ENCODE measurements at regions not wholly inside any gene's neighbourhood (a gene's known extent, or its start where the extent isn't known, plus 50 kb on each side); places are given as distances from the start of the nearest gene placed in this dataset.

GRCh38 chr3:74415731-74416130 lies 198.7 kb downstream of the CNTN3 start:
- no peak for TF ChIP-seq CTCF (conservative IDR thresholded peaks at IDR 0.05)
- Mint-ChIP-seq H3K36me3 (ENCODE audit: low read depth) (no peaks in the 10 kb centered on the region), H3K4me1 (no peaks in the 10 kb centered on the region), H3K4me3 (no peak overlapping the region), H3K27ac (ENCODE audit: unreplicated experiment) (no peak overlapping the region), H3K27me3 (ENCODE audit: low read depth) (no peaks in the 10 kb centered on the region), H3K9me3 (no peaks in the 10 kb centered on the region)
- DNase-seq (ENCODE audit: low read depth, low spot score), result no peak

GRCh38 chr3:74413547-74414241 lies 200.8 kb downstream of the CNTN3 start:
- Mint-ChIP-seq H3K27me3 (ENCODE audit: low read depth) (no peaks in the 10 kb centered on the region), H3K4me3 (no peak overlapping the region), H3K9me3 (no peaks in the 10 kb centered on the region), H3K4me1 (no peaks in the 10 kb centered on the region), H3K27ac (ENCODE audit: unreplicated experiment) (no peak overlapping the region), H3K36me3 (ENCODE audit: low read depth) (no peaks in the 10 kb centered on the region)
- no peak for TF ChIP-seq CTCF (conservative IDR thresholded peaks at IDR 0.05)
- DNase-seq (ENCODE audit: low read depth, low spot score), result no peak

GRCh38 chr3:74410276-74410941 lies 204.1 kb downstream of the CNTN3 start:
- no peaks in the 10 kb centered on the region for H3K4me1 Mint-ChIP-seq
- TF ChIP-seq CTCF (conservative IDR thresholded peaks at IDR 0.05), result no peak
- H3K27ac Mint-ChIP-seq (ENCODE audit: unreplicated experiment), result no peak overlapping the region
- no peak for DNase-seq (ENCODE audit: low read depth, low spot score)
- H3K27me3 Mint-ChIP-seq (ENCODE audit: low read depth), result no peaks in the 10 kb centered on the region
- no peaks in the 10 kb centered on the region for H3K36me3 Mint-ChIP-seq (ENCODE audit: low read depth)
- H3K4me3 Mint-ChIP-seq, result no peak overlapping the region
- peaks cover 2% of the 10 kb centered on the region for H3K9me3 Mint-ChIP-seq

GRCh38 chr3:74409066-74409465 lies 205.4 kb downstream of the CNTN3 start:
- Mint-ChIP-seq H3K36me3 (ENCODE audit: low read depth) (no peaks in the 10 kb centered on the region), H3K4me1 (no peaks in the 10 kb centered on the region), H3K27ac (ENCODE audit: unreplicated experiment) (no peak overlapping the region), H3K4me3 (no peak overlapping the region), H3K9me3 (peaks cover 2% of the 10 kb centered on the region), H3K27me3 (ENCODE audit: low read depth) (no peaks in the 10 kb centered on the region)
- no peak for TF ChIP-seq CTCF (conservative IDR thresholded peaks at IDR 0.05)
- DNase-seq (ENCODE audit: low read depth, low spot score), result no peak

GRCh38 chr3:74403307-74403706 lies 211.2 kb downstream of the CNTN3 start:
- no peaks in the 10 kb centered on the region for H3K4me1 Mint-ChIP-seq
- no peak overlapping the region for H3K4me3 Mint-ChIP-seq
- no peaks in the 10 kb centered on the region for H3K27me3 Mint-ChIP-seq (ENCODE audit: low read depth)
- H3K27ac Mint-ChIP-seq (ENCODE audit: unreplicated experiment), result no peak overlapping the region
- no peaks in the 10 kb centered on the region for H3K36me3 Mint-ChIP-seq (ENCODE audit: low read depth)
- peaks cover 5% of the 10 kb centered on the region for H3K9me3 Mint-ChIP-seq
- DNase-seq (ENCODE audit: low read depth, low spot score), result no peak
- TF ChIP-seq CTCF (conservative IDR thresholded peaks at IDR 0.05), result no peak
